ENCODE measurements at regions not wholly inside any gene's neighbourhood (a gene's known extent, or its start where the extent isn't known, plus 50 kb on each side); places are given as distances from the start of the nearest gene placed in this dataset.

DNA sequence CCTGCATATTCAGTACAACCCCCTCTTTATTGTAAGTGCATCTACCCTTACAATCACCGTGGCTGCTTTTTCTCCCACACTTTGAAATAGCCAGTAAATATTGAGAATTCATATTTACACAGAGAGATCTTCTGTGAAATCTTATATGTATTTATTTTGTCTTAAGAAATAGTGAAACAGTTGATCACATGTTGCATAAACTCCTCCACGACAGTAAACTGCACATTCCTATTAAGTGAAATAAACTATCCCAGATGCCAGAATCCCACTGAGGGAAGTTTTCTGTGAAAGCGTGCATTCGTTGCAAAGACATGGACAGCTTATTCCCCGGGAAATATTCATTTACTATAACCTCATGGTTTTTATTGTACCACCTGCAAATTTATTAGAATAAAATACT, 796.0 kb downstream of the ROBO2 start:
- Histone ChIP-seq H3K14ac (ENCODE audit: low read length) (no peak overlapping the region), H4K91ac (ENCODE audit: low read depth, low read length) (no peak overlapping the region), H2BK120ac (ENCODE audit: insufficient read depth, low read length, poor library complexity) (no peak overlapping the region), H3K79me2 (ENCODE audit: control insufficient read depth, insufficient read depth, low read length, poor library complexity) (no peaks in the 10 kb centered on the region), H3K18ac (ENCODE audit: low read length) (no peak overlapping the region), H4K12ac (ENCODE audit: low read depth, low read length) (no peak overlapping the region), H3K23ac (ENCODE audit: low read length) (no peak overlapping the region), H2BK12ac (ENCODE audit: low read length) (no peak overlapping the region), H3K4me1 (ENCODE audit: control insufficient read depth in 1 of 2, insufficient read depth in 2 of 2, low read length in 2 of 2) (no peaks in the 10 kb centered on the region), H3K4me2 (ENCODE audit: low read length) (no peak overlapping the region), H3K9ac (ENCODE audit: low read length) (no peak overlapping the region), H4K8ac (ENCODE audit: low read depth, low read length) (no peak overlapping the region), H2AK5ac (ENCODE audit: low read length) (no peak overlapping the region), H3K9me3 (ENCODE audit: insufficient read depth, low read depth, low read length) (no peaks in the 10 kb centered on the region), H3K27me3 (ENCODE audit: insufficient read depth, low read length) (no peaks in the 10 kb centered on the region), H3K4ac (ENCODE audit: low read depth, low read length) (no peak overlapping the region), H3K27ac (ENCODE audit: low read depth, low read length) (no peak overlapping the region), H3K36me3 (ENCODE audit: control insufficient read depth in 1 of 2, insufficient read depth in 2 of 2, low read length in 2 of 2) (no peaks in the 10 kb centered on the region), H2AFZ (ENCODE audit: insufficient read depth, low read length, poor library complexity) (no peak overlapping the region), H2BK5ac (ENCODE audit: low read depth, low read length, poor library complexity) (no peak overlapping the region), H3K4me3 (ENCODE audit: low read depth, low read length) (no peak overlapping the region), H3K79me1 (ENCODE audit: low read length) (no peaks in the 10 kb centered on the region)
- WGBS (ENCODE audit: extremely low coverage, insufficient coverage, insufficient read length), result no CpG with 5 or more reads among the region's 5 CpGs
- DNase-seq, result no peak

DNA sequence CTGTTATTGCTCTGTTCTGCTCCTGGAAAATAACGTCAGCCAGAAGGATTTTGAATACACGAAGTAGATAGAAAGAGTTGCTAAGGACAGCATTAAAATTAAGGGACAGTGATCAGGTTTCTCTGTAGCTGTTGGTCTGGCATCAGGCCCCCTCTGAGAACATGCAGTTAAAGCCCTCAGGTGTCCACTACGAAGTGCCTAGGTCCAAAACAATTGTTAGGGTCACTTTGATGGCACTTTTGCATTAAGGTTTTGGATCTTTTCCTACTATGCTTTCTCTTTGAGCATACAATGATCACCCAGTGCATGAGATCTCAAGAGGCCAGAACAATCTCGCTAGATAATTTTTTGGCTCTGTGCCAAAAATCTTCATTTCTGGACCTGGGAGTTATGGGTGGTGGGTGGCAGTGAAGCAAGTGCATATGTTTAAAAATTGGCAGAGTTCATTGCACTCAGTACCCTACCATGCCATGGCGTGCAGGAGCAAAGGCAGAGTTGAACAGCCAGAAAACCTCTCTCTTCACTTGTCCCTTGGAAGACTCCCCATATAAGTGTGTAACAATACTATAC, 797.6 kb downstream of the ROBO2 start:
- Histone ChIP-seq H3K27ac (ENCODE audit: low read depth, low read length) (no peak overlapping the region), H3K9me3 (ENCODE audit: insufficient read depth, low read depth, low read length) (no peaks in the 10 kb centered on the region), H3K18ac (ENCODE audit: low read length) (no peak overlapping the region), H3K14ac (ENCODE audit: low read length) (no peak overlapping the region), H2AK5ac (ENCODE audit: low read length) (no peak overlapping the region), H3K27me3 (ENCODE audit: insufficient read depth, low read length) (no peaks in the 10 kb centered on the region), H3K36me3 (ENCODE audit: control insufficient read depth in 1 of 2, insufficient read depth in 2 of 2, low read length in 2 of 2) (no peaks in the 10 kb centered on the region), H3K79me1 (ENCODE audit: low read length) (no peaks in the 10 kb centered on the region), H3K4me2 (ENCODE audit: low read length) (no peak overlapping the region), H2BK5ac (ENCODE audit: low read depth, low read length, poor library complexity) (no peak overlapping the region), H4K8ac (ENCODE audit: low read depth, low read length) (no peak overlapping the region), H3K4me1 (ENCODE audit: control insufficient read depth in 1 of 2, insufficient read depth in 2 of 2, low read length in 2 of 2) (no peaks in the 10 kb centered on the region), H3K4me3 (ENCODE audit: low read depth, low read length) (no peak overlapping the region), H3K4ac (ENCODE audit: low read depth, low read length) (no peak overlapping the region), H2BK120ac (ENCODE audit: insufficient read depth, low read length, poor library complexity) (no peak overlapping the region), H3K23ac (ENCODE audit: low read length) (no peak overlapping the region), H4K12ac (ENCODE audit: low read depth, low read length) (no peak overlapping the region), H3K9ac (ENCODE audit: low read length) (no peak overlapping the region), H3K79me2 (ENCODE audit: control insufficient read depth, insufficient read depth, low read length, poor library complexity) (no peaks in the 10 kb centered on the region), H2AFZ (ENCODE audit: insufficient read depth, low read length, poor library complexity) (no peak overlapping the region), H4K91ac (ENCODE audit: low read depth, low read length) (no peak overlapping the region), H2BK12ac (ENCODE audit: low read length) (no peak overlapping the region)
- DNase-seq, result no peak
- no CpG with 5 or more reads among the region's 5 CpGs for WGBS (ENCODE audit: extremely low coverage, insufficient coverage, insufficient read length)

DNA sequence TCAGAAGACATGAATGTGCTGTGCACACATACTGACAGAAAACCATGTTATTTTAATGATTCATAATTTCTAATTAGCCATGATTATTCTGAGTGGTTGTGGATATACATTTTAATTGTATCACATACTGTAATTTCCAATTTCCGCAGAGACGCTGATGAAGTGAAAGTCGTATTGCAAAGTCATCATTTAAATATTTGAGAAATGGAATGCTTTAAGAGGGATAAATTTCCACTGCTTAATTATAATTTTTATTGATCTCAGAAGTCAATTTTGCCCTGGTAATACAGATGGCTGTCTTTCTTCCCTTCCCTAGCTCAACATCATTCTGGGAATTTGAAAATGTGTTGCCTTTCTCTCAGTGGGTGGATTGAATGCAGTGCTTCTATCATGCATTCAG, 819.3 kb downstream of the ROBO2 start:
- Histone ChIP-seq H3K79me1 (ENCODE audit: low read length) (no peaks in the 10 kb centered on the region), H4K8ac (ENCODE audit: low read depth, low read length) (no peak overlapping the region), H3K23ac (ENCODE audit: low read length) (no peak overlapping the region), H3K36me3 (ENCODE audit: control insufficient read depth in 1 of 2, insufficient read depth in 2 of 2, low read length in 2 of 2) (no peaks in the 10 kb centered on the region), H3K9me3 (ENCODE audit: insufficient read depth, low read depth, low read length) (no peaks in the 10 kb centered on the region), H2AFZ (ENCODE audit: insufficient read depth, low read length, poor library complexity) (no peak overlapping the region), H3K4ac (ENCODE audit: low read depth, low read length) (no peak overlapping the region), H3K79me2 (ENCODE audit: control insufficient read depth, insufficient read depth, low read length, poor library complexity) (no peaks in the 10 kb centered on the region), H3K14ac (ENCODE audit: low read length) (no peak overlapping the region), H3K18ac (ENCODE audit: low read length) (no peak overlapping the region), H4K12ac (ENCODE audit: low read depth, low read length) (no peak overlapping the region), H4K91ac (ENCODE audit: low read depth, low read length) (no peak overlapping the region), H2AK5ac (ENCODE audit: low read length) (no peak overlapping the region), H3K9ac (ENCODE audit: low read length) (no peak overlapping the region), H3K4me3 (ENCODE audit: low read depth, low read length) (no peak overlapping the region), H3K27me3 (ENCODE audit: insufficient read depth, low read length) (no peaks in the 10 kb centered on the region), H3K27ac (ENCODE audit: low read depth, low read length) (no peak overlapping the region), H2BK12ac (ENCODE audit: low read length) (no peak overlapping the region), H3K4me1 (ENCODE audit: control insufficient read depth in 1 of 2, insufficient read depth in 2 of 2, low read length in 2 of 2) (no peaks in the 10 kb centered on the region), H2BK120ac (ENCODE audit: insufficient read depth, low read length, poor library complexity) (no peak overlapping the region), H2BK5ac (ENCODE audit: low read depth, low read length, poor library complexity) (no peak overlapping the region), H3K4me2 (ENCODE audit: low read length) (no peak overlapping the region)
- no CpG with 5 or more reads among the region's 3 CpGs for WGBS (ENCODE audit: extremely low coverage, insufficient coverage, insufficient read length)
- DNase-seq, result no peak

DNA sequence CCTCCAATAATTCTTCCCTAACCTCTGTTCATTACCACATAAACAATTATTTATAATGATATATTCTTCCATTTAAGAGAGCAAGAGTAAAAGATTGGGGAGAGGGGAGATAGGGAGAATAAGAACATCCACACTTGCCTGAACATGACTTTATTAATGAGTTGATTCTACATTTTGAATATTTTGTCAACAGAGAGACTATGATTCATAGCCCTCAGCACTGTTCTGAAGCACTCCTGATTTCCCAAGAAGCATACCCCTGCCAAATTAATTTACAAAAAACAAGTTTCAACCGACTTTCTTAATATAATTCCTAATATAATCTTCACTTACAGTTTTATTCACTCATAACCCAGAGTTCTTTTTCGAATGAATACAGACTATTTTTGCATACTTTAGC, 828.8 kb downstream of the ROBO2 start:
- no peak overlapping the region for H3K14ac ChIP-seq (ENCODE audit: low read length)
- H3K36me3 ChIP-seq (ENCODE audit: control insufficient read depth in 1 of 2, insufficient read depth in 2 of 2, low read length in 2 of 2), result no peaks in the 10 kb centered on the region
- no peak overlapping the region for H2BK5ac ChIP-seq (ENCODE audit: low read depth, low read length, poor library complexity)
- 89% methylated on average over 1 of the region's 2 CpGs for WGBS (ENCODE audit: extremely low coverage, insufficient coverage, insufficient read length)
- no peak overlapping the region for H2BK120ac ChIP-seq (ENCODE audit: insufficient read depth, low read length, poor library complexity)
- no peak overlapping the region for H3K9ac ChIP-seq (ENCODE audit: low read length)
- no peaks in the 10 kb centered on the region for H3K79me2 ChIP-seq (ENCODE audit: control insufficient read depth, insufficient read depth, low read length, poor library complexity)
- no peaks in the 10 kb centered on the region for H3K27me3 ChIP-seq (ENCODE audit: insufficient read depth, low read length)
- no peak overlapping the region for H3K4me3 ChIP-seq (ENCODE audit: low read depth, low read length)
- no peak overlapping the region for H4K91ac ChIP-seq (ENCODE audit: low read depth, low read length)
- no peak overlapping the region for H3K23ac ChIP-seq (ENCODE audit: low read length)
- no peak overlapping the region for H4K12ac ChIP-seq (ENCODE audit: low read depth, low read length)
- H3K4ac ChIP-seq (ENCODE audit: low read depth, low read length), result no peak overlapping the region
- no peak overlapping the region for H2AFZ ChIP-seq (ENCODE audit: insufficient read depth, low read length, poor library complexity)
- no peak overlapping the region for H3K4me2 ChIP-seq (ENCODE audit: low read length)
- H3K9me3 ChIP-seq (ENCODE audit: insufficient read depth, low read depth, low read length), result no peaks in the 10 kb centered on the region
- H3K27ac ChIP-seq (ENCODE audit: low read depth, low read length), result no peak overlapping the region
- no peak overlapping the region for H4K8ac ChIP-seq (ENCODE audit: low read depth, low read length)
- H2AK5ac ChIP-seq (ENCODE audit: low read length), result no peak overlapping the region
- H3K18ac ChIP-seq (ENCODE audit: low read length), result no peak overlapping the region
- no peak for DNase-seq
- no peaks in the 10 kb centered on the region for H3K79me1 ChIP-seq (ENCODE audit: low read length)
- H2BK12ac ChIP-seq (ENCODE audit: low read length), result no peak overlapping the region
- H3K4me1 ChIP-seq (ENCODE audit: control insufficient read depth in 1 of 2, insufficient read depth in 2 of 2, low read length in 2 of 2), result no peaks in the 10 kb centered on the region
